Heart left ventricle (tissue), 13 donors: ENCODE measurements at regions not wholly inside any gene's neighbourhood (a gene's known extent, or its start where the extent isn't known, plus 50 kb on each side); places are given as distances from the start of the nearest gene placed in this dataset.

Experiments used
- CTCF ChIP-seq, 12 donors: fragments of 200-600 bp; sonication (generic) in 4 of 12; IDR thresholded peaks; one replicate each; pipeline versions ENCODE4 v1.5.0 to v1.8.0; 2018 to 2022; ENCODE audit warnings: antibody characterized with exemption in 12 of 12, mild to moderate bottlenecking in 5 of 12
- POLR2A ChIP-seq, 2 donors: fragments of 450-650 bp; IDR thresholded peaks; one replicate each; pipeline ENCODE4 v1.6.1; 2017; ENCODE audit warnings: antibody characterized with exemption in 2 of 2, mild to moderate bottlenecking in 2 of 2, moderate library complexity in 2 of 2
- donor health status: ischemic (EF 13 %, LVEDD 7.1; RV severe dilation, severe dysfunction).
- donor health status: DM: no; HTN: yes; CAD: no.
- donor health status: DM: no; HTN: no; CAD: no.
- donor health status: ischemic (EF 25% LVEDD 6.9; RV normal size, moderate dysfunction).
- donor health status: ischemic (EF 25% LVEDD 5.7; RV mildly dilated, moderate dysfunction).
- donor health status: ischemic (EF 35%, LVEDD 5.7; RV mildly dilated, moderate dysfunction).
- donor health status: nonischemic (EF 11% LVEDD 7.7; RV severe dilation, severe dysfunction).
- donor health status: DM: yes; HTN: yes; CAD: no.
- donor health status: PGD.
- donor health status: ischemic (EF 29% LVEDD 5.4; RV normal size, mild dysfunction).
- donor health status: nonischemic (EF 23%, LVEDD 6.1; RV moderate dilation, normal function).

GRCh38 chr2:95761556-95761955 lies 169.8 kb downstream of the TRIM43 start:
- no peak for TF ChIP-seq CTCF (IDR thresholded peaks at IDR 0.05)
- no peak for TF ChIP-seq POLR2A (IDR thresholded peaks at IDR 0.05)
